PFSK-1 (cell line): ENCODE measurements at regions not wholly inside any gene's neighbourhood (a gene's known extent, or its start where the extent isn't known, plus 50 kb on each side); places are given as distances from the start of the nearest gene placed in this dataset.

ENCODE experiments used
- FOXP2 ChIP-seq: optimal IDR thresholded peaks from 2 replicates; pipeline ENCODE3; 2011; ENCODE audit warnings: borderline replicate concordance, control low read depth, inconsistent platforms; ENCODE audit not compliant: insufficient read depth; ENCODE audit errors: extremely low read length, extremely low read depth
- SIN3A ChIP-seq: IDR thresholded peaks from 2 replicates; pipeline ENCODE4 v1.6.1; 2012; ENCODE audit warnings: mild to moderate bottlenecking, low read length, moderate library complexity, borderline replicate concordance; ENCODE audit not compliant: insufficient read depth
- TAF1 ChIP-seq: IDR thresholded peaks from 2 replicates; pipeline ENCODE4 v1.6.1; 2012; ENCODE audit warnings: low read length, control low read depth, borderline replicate concordance; ENCODE audit not compliant: insufficient read depth

- no peak for TF ChIP-seq SIN3A
- no peak for TF ChIP-seq FOXP2
- no peak for TF ChIP-seq TAF1
Observed at GRCh38 chr6:21730533-21730932, 137.0 kb downstream of the SOX4 start.
